ENCODE measurements at regions not wholly inside any gene's neighbourhood (a gene's known extent, or its start where the extent isn't known, plus 50 kb on each side); places are given as distances from the start of the nearest gene placed in this dataset.

DNA sequence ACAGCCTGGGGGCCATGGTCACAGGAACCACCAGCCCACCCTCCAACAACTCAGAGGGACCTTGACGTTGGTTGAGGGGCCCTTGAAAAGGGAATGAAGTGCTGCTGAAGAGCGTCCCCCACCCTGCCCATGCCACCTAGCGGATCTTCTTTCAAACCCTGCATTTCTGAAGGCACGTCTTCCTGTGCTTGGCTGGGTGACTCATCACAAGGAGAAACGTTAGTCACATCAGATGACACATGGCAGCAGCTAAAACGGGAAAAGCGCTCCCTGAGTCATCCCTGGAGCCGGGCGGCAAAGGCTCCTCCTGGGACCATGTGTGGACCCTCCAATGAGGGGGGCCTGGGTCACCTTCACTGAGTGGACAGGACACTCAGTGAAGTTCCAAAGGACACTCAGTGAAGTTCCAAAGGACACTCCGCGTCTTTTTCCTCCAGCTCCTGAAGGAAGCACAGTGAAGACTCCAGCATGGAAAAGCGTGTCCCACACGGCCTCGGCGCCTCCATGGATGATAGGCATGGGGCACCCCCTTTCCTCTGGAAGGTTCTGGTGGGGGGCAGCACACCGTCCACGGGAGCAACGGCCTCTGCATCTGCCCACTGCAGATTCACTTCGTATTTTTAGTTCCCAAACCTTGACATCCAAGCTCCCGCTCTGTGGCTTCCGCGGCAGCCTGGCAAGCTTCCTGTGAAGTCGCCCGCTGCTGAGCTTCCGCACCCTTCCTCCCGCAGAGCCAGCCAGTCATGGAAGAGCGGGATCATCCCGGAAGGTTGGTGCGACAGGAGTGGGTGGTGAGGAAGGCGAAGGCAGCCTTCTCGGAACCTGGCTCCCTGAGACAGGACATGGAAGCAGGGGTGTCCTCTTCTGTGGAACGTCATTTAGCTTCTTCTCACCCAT, 383.4 kb downstream of the VRK1 start:
- H3K4me3 ChIP-seq (ENCODE audit: low read depth, low read length): no peak overlapping the region
- H3K9me3 ChIP-seq (ENCODE audit: control insufficient read depth, insufficient read depth, low read depth, low read length): no peaks in the 10 kb centered on the region
- ChIA-PET CTCF (interaction anchor here (0.6 to 1.0 kb wide), 3 partner anchors 9 to 289 kb away, joined by 3 read pairs; no protein-coding TSS in a partner anchor), POLR2A (no interaction called here)
- H3K4me1 ChIP-seq (ENCODE audit: control insufficient read depth, insufficient read depth, low read length): no peaks in the 10 kb centered on the region
- H3K27ac ChIP-seq (ENCODE audit: extremely low read depth, low read depth, low read length): no peak overlapping the region
- H3K36me3 ChIP-seq (ENCODE audit: control insufficient read depth in 2 of 2, insufficient read depth in 1 of 2, low read length in 2 of 2): no peaks in the 10 kb centered on the region
- TF ChIP-seq ZNF169 (tag by site-specific recombination; IDR thresholded peaks at IDR 0.05): no peak
- peak; percentile 62; the same call in 1 of the 2 replicates for TF ChIP-seq ZNF660 (tag by site-specific recombination; IDR thresholded peaks at IDR 0.05)
- TF ChIP-seq ZNF558 (tag by site-specific recombination; IDR thresholded peaks at IDR 0.05): no peak
- TF ChIP-seq ZNF433 (tag by site-specific recombination; IDR thresholded peaks at IDR 0.05; ENCODE audit: low read depth): no peak
- peak; percentile 38; the same call in 1 of the 2 replicates for TF ChIP-seq ZNF366 (tag by site-specific recombination; conservative IDR thresholded peaks at IDR 0.05)
- TF ChIP-seq MEIS1 (CRISPR knock-in tag; IDR thresholded peaks at IDR 0.05; ENCODE audit: borderline replicate concordance): no peak
- TF ChIP-seq HOXD13 (CRISPR knock-in tag; IDR thresholded peaks at IDR 0.05; ENCODE audit: borderline replicate concordance): no peak
- TF ChIP-seq, protein P1, sequence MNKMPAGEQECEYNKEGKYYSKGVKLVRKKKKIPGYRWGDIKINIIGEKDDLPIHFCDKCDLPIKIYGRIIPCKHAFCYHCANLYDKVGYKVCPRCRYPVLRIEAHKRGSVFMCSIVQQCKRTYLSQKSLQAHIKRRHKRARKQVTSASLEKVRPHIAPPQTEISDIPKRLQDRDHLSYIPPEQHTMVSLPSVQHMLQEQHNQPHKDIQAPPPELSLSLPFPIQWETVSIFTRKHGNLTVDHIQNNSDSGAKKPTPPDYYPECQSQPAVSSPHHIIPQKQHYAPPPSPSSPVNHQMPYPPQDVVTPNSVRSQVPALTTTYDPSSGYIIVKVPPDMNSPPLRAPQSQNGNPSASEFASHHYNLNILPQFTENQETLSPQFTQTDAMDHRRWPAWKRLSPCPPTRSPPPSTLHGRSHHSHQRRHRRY (tag by site-specific recombination; IDR thresholded peaks at IDR 0.05): no peak
- TF ChIP-seq, protein P2, sequence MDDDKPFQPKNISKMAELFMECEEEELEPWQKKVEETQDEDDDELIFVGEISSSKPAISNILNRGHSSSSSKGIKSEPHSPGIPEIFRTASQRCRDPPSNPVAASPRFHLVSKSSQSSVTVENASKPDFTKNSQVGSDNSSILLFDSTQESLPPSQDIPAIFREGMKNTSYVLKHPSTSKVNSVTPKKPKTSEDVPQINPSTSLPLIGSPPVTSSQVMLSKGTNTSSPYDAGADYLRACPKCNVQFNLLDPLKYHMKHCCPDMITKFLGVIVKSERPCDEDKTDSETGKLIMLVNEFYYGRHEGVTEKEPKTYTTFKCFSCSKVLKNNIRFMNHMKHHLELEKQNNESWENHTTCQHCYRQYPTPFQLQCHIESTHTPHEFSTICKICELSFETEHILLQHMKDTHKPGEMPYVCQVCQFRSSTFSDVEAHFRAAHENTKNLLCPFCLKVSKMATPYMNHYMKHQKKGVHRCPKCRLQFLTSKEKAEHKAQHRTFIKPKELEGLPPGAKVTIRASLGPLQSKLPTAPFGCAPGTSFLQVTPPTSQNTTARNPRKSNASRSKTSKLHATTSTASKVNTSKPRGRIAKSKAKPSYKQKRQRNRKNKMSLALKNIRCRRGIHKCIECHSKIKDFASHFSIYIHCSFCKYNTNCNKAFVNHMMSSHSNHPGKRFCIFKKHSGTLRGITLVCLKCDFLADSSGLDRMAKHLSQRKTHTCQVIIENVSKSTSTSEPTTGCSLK (tag by site-specific recombination; IDR thresholded peaks at IDR 0.05): no peak
- TF ChIP-seq ZNF792 (tag by site-specific recombination; IDR thresholded peaks at IDR 0.05): no peak
- TF ChIP-seq, protein P3, sequence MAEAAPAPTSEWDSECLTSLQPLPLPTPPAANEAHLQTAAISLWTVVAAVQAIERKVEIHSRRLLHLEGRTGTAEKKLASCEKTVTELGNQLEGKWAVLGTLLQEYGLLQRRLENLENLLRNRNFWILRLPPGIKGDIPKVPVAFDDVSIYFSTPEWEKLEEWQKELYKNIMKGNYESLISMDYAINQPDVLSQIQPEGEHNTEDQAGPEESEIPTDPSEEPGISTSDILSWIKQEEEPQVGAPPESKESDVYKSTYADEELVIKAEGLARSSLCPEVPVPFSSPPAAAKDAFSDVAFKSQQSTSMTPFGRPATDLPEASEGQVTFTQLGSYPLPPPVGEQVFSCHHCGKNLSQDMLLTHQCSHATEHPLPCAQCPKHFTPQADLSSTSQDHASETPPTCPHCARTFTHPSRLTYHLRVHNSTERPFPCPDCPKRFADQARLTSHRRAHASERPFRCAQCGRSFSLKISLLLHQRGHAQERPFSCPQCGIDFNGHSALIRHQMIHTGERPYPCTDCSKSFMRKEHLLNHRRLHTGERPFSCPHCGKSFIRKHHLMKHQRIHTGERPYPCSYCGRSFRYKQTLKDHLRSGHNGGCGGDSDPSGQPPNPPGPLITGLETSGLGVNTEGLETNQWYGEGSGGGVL (tag by site-specific recombination; IDR thresholded peaks at IDR 0.05): peak; percentile 35; the same call in 1 of the 2 replicates
- TF ChIP-seq ZNF571 (tag by site-specific recombination; IDR thresholded peaks at IDR 0.05): no peak
- TF ChIP-seq IKZF3 (tag by site-specific recombination; IDR thresholded peaks at IDR 0.05): 0 out of 2 replicates have a peak, but pooled peaks have one; percentile 15
- no peak for TF ChIP-seq ZNF324 (tag by site-specific recombination; IDR thresholded peaks at IDR 0.05)
- TF ChIP-seq YY1 (tag by site-specific recombination; IDR thresholded peaks at IDR 0.05): no peak
- TF ChIP-seq ZNF341 (tag by site-specific recombination; IDR thresholded peaks at IDR 0.05; ENCODE audit: low read depth): no peak
- TF ChIP-seq GLIS2 (tag by site-specific recombination; IDR thresholded peaks at IDR 0.05): no peak
- TF ChIP-seq, protein P4, sequence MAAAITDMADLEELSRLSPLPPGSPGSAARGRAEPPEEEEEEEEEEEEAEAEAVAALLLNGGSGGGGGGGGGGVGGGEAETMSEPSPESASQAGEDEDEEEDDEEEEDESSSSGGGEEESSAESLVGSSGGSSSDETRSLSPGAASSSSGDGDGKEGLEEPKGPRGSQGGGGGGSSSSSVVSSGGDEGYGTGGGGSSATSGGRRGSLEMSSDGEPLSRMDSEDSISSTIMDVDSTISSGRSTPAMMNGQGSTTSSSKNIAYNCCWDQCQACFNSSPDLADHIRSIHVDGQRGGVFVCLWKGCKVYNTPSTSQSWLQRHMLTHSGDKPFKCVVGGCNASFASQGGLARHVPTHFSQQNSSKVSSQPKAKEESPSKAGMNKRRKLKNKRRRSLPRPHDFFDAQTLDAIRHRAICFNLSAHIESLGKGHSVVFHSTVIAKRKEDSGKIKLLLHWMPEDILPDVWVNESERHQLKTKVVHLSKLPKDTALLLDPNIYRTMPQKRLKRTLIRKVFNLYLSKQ (tag by site-specific recombination; IDR thresholded peaks at IDR 0.05; ENCODE audit: borderline replicate concordance): no peak
- no peak for TF ChIP-seq ZFP41 (tag by site-specific recombination; IDR thresholded peaks at IDR 0.05; ENCODE audit: borderline replicate concordance)
- TF ChIP-seq ZNF521 (tag by site-specific recombination; IDR thresholded peaks at IDR 0.05): no peak
- TF ChIP-seq, protein P5, sequence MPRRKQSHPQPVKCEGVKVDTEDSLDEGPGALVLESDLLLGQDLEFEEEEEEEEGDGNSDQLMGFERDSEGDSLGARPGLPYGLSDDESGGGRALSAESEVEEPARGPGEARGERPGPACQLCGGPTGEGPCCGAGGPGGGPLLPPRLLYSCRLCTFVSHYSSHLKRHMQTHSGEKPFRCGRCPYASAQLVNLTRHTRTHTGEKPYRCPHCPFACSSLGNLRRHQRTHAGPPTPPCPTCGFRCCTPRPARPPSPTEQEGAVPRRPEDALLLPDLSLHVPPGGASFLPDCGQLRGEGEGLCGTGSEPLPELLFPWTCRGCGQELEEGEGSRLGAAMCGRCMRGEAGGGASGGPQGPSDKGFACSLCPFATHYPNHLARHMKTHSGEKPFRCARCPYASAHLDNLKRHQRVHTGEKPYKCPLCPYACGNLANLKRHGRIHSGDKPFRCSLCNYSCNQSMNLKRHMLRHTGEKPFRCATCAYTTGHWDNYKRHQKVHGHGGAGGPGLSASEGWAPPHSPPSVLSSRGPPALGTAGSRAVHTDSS (tag by site-specific recombination; IDR thresholded peaks at IDR 0.05): no peak
- no peak for TF ChIP-seq ZNF16 (tag by site-specific recombination; IDR thresholded peaks at IDR 0.05; ENCODE audit: low read depth)
- TF ChIP-seq ZIC2 (tag by site-specific recombination; IDR thresholded peaks at IDR 0.05): no peak
- TF ChIP-seq ZNF335 (tag by site-specific recombination; conservative IDR thresholded peaks at IDR 0.05): 0 out of 2 replicates have a peak, but pooled peaks have one; percentile 32
- no peak for TF ChIP-seq SALL2 (tag by site-specific recombination; IDR thresholded peaks at IDR 0.05; ENCODE audit: borderline replicate concordance)
- TF ChIP-seq OVOL3 (tag by site-specific recombination; IDR thresholded peaks at IDR 0.05): no peak
- TF ChIP-seq ZNF843 (tag by site-specific recombination; IDR thresholded peaks at IDR 0.05): no peak
- no peak for TF ChIP-seq ZNF404 (tag by site-specific recombination; IDR thresholded peaks at IDR 0.05)
- 0 out of 2 replicates have a peak, but pooled peaks have one; percentile 37 for TF ChIP-seq ZFP37 (tag by site-specific recombination; IDR thresholded peaks at IDR 0.05)
- no peak for TF ChIP-seq KLF7 (tag by site-specific recombination; IDR thresholded peaks at IDR 0.05; ENCODE audit: borderline replicate concordance)
- TF ChIP-seq ZNF701 (tag by site-specific recombination; IDR thresholded peaks at IDR 0.05): no peak
